Prostate gland (tissue), 2 donors: ENCODE measurements at regions not wholly inside any gene's neighbourhood (a gene's known extent, or its start where the extent isn't known, plus 50 kb on each side); places are given as distances from the start of the nearest gene placed in this dataset.

ENCODE experiments used
- DNase-seq: peaks from one replicate; pipeline ENCODE4 v3.0.0-alpha.2; 2019; ENCODE audit warnings: low spot score
- H3K27ac ChIP-seq, 2 donors: fragments of 200-600 bp; sonication (generic); 2 replicates each; pipeline ENCODE4 v1.5.1; 2017 to 2019
- H3K27me3 ChIP-seq: fragments of 200-600 bp; sonication (generic); replicated peaks from 2 replicates; pipeline ENCODE4 v1.5.1; 2019; ENCODE audit not compliant: insufficient read depth
- H3K36me3 ChIP-seq, 2 donors: fragments of 200-600 bp; sonication (generic); 1 replicate in 1 of 2; 2 replicates in 1 of 2; pipeline versions ENCODE4 v1.5.1 to v1.8.1; 2017 to 2019
- H3K4me1 ChIP-seq: fragments of 200-600 bp; sonication (generic); replicated peaks from 2 replicates; pipeline ENCODE4 v1.5.1; 2019
- H3K4me3 ChIP-seq, 2 donors: fragments of 200-600 bp; sonication (generic); 2 replicates each; pipeline ENCODE4 v1.5.1; 2017 to 2019
- H3K9me3 ChIP-seq: fragments of 200-600 bp; sonication (generic); 2 replicates; pipeline ENCODE4 v1.5.1; 2017
- POLR2A ChIP-seq: fragments of 450-650 bp; IDR thresholded peaks from one replicate; pipeline ENCODE4 v1.6.1; 2016; ENCODE audit warnings: antibody characterized with exemption, mild to moderate bottlenecking
- POLR2AphosphoS5 ChIP-seq: sonication (generic); formaldehyde crosslinking; IDR thresholded peaks from one replicate; pipeline ENCODE4 v1.6.1; 2017; ENCODE audit warnings: antibody characterized with exemption
- WGBS: methylation state at CpG from one replicate; pipeline ENCODE4 v1.1.5; 2018; 5-methylcytosine and 5-hydroxymethylcytosine counted together
- intact Hi-C: fragments of 100-400 bp; cut with DNase I; formaldehyde crosslinking; loops from one replicate; pipeline ENCODE4 v1.14.2; 2022
- TF ChIP-seq, protein P1 (sequence below), 4 experiments: fragments of 200-600 bp in 2 of 4; fragments of 450-650 bp in 2 of 4; sonication (generic) in 2 of 4; IDR thresholded peaks; 1 replicate in 3 of 4; 2 replicates in 1 of 4; pipeline ENCODE4 v1.5.1; 2016 to 2019; ENCODE audit warnings: antibody characterized with exemption in 4 of 4, mild to moderate bottlenecking in 2 of 4, moderate library complexity in 2 of 4

DNA sequence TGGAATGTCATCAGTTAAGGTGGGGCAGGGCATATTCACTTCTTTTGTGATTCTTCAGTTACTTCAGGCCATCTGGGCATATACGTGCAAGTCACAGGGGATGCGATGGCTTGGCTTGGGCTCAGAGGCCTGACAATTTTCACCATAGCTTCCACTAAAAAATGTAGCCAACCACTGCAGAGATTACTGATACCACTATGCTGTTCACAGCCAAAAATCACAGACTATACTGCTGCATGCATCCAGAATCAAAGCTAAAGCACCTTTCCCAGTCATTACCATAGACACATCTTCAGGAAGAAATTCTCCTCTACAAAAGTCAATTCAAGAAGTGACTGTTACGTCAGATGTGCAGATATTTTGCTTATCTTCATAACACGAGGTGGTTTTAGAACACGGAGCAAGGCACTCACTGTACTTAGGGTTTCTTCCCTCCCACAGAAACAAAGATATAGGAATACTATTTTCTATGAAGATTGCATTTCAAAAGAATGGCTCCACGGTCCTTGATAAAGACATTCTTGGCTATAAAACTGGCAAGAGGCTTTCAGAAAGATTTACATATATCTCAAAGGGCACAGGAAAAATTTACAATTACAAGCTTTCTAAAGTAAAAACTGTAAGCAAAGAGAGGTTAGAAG, 1556.6 kb upstream of the PRR20A start:
- no peak overlapping the region for H3K27ac ChIP-seq
- TF ChIP-seq, protein P1, sequence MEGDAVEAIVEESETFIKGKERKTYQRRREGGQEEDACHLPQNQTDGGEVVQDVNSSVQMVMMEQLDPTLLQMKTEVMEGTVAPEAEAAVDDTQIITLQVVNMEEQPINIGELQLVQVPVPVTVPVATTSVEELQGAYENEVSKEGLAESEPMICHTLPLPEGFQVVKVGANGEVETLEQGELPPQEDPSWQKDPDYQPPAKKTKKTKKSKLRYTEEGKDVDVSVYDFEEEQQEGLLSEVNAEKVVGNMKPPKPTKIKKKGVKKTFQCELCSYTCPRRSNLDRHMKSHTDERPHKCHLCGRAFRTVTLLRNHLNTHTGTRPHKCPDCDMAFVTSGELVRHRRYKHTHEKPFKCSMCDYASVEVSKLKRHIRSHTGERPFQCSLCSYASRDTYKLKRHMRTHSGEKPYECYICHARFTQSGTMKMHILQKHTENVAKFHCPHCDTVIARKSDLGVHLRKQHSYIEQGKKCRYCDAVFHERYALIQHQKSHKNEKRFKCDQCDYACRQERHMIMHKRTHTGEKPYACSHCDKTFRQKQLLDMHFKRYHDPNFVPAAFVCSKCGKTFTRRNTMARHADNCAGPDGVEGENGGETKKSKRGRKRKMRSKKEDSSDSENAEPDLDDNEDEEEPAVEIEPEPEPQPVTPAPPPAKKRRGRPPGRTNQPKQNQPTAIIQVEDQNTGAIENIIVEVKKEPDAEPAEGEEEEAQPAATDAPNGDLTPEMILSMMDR (IDR thresholded peaks at IDR 0.05) = no peak
- TF ChIP-seq POLR2AphosphoS5 = no peak
- no peak for TF ChIP-seq POLR2A
- H3K4me1 ChIP-seq = no peaks in the 10 kb centered on the region
- intact Hi-C loops = no loop called here
- no peaks in the 10 kb centered on the region for H3K36me3 ChIP-seq
- DNase-seq = no peak
- 31% methylated on average over 6 of the region's 6 CpGs for WGBS
- no peaks in the 10 kb centered on the region for H3K9me3 ChIP-seq
- H3K27me3 ChIP-seq = no peaks in the 10 kb centered on the region
- H3K4me3 ChIP-seq = no peak overlapping the region

DNA sequence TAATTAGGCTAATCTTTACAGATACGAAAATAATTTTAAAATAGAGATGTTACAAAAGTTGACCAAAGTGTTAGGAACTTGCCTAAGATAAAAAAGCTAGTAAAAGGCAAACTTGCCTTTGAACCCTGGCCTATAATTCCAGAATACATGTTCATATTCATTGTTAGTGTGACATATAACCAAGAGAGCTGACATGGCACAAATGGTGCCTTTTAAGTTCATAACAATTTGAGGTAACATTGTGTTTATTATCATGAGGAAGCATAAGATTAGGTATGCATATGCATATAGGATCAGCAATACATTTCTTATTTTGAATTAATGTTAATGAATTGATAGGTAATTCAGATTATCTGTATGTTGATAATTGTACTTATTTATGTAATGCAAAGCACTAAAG, 1537.9 kb upstream of the PRR20A start:
- no peaks in the 10 kb centered on the region for H3K9me3 ChIP-seq
- H3K36me3 ChIP-seq = no peaks in the 10 kb centered on the region
- intact Hi-C loops = no loop called here
- TF ChIP-seq POLR2A (no peak), POLR2AphosphoS5 (no peak)
- TF ChIP-seq, protein P1 (IDR thresholded peaks at IDR 0.05) = no peak
- H3K27ac ChIP-seq = no peak overlapping the region
- WGBS = 75% methylated on average over 1 of the region's 1 CpG
- H3K27me3 ChIP-seq = no peaks in the 10 kb centered on the region
- DNase-seq = no peak
- no peak overlapping the region for H3K4me3 ChIP-seq
- no peaks in the 10 kb centered on the region for H3K4me1 ChIP-seq

DNA sequence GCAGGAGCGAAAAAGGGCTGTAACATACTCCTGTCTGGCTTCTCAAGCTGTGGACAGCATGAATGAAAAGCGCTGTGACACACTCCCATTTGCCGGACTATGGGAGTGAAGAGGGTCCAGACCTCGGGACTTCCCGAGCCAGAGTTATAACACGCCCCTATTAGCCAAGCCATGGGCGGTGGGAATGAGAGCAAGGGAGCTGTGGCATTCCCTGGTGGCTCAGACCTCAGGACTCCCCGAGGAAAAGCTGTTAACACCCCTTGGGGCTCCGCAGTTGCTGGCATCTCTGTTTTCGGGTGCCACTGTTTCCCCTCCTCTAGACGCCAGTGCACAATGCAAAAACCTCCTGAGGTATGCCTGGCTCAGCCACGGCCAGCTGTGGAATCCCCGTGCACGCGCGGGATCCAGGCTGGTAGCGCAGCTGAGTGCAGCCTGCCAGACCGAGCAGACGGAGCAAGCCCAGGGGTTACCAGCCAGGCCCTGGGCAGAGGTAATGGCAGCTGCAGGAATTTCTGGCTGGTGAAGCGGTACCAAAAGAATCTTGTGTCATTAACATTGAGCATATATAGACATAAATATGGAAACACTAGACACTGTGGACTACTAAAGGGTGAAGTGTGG, 1534.6 kb upstream of the PRR20A start:
- TF ChIP-seq, protein P1 (IDR thresholded peaks at IDR 0.05) = no peak
- TF ChIP-seq POLR2A (no peak), POLR2AphosphoS5 (no peak)
- WGBS = 97% methylated on average over 20 of the region's 20 CpGs

DNA sequence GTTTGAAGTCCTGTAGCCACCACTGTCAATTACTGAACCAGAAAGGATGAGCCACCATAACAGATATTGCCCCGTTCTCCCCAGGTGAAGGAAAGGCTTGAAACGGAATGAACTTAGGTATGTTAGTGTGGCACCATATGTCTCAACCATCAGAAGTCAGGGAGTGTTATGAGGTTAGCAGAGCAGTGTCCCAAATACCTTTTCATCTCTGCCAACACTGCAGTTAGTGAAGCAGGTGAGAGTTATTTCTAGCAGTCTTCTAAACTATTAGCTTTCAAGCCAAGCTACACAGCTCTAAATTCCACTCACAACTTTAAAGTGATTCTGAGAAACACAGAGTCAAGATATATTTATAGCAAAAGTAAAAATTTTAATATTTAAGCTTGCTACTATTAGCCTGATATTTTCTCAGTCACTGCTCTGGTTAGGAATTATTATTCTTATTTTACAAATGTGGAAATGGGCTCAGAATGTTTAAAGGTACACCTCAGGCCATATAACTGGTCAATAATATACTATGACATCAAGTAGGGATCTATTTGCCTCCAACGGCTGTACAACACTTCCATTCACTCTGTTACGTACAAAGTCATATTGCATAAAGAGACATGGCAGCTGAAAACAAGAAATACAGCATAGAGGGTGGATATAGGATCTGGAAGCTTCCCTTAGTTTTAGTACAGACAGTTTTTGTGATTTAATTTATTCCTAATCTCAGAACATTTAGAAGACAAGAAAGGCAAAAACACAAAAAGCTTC, 1527.1 kb upstream of the PRR20A start:
- TF ChIP-seq, protein P1 (IDR thresholded peaks at IDR 0.05) = no peak
- no peak for TF ChIP-seq POLR2A
- no peak for TF ChIP-seq POLR2AphosphoS5
- DNase-seq = no peak
- Histone ChIP-seq H3K4me3 (no peak overlapping the region), H3K9me3 (no peaks in the 10 kb centered on the region), H3K27ac (no peak overlapping the region), H3K36me3 (no peaks in the 10 kb centered on the region), H3K4me1 (no peaks in the 10 kb centered on the region), H3K27me3 (no peaks in the 10 kb centered on the region)
- intact Hi-C loops = no loop called here
- 88% methylated on average over 4 of the region's 4 CpGs for WGBS

More for the DNA sequence above, 1534.6 kb upstream of the PRR20A start:
- intact Hi-C loops = no loop called here
- Histone ChIP-seq H3K27ac (no peak overlapping the region), H3K4me1 (no peaks in the 10 kb centered on the region), H3K27me3 (no peaks in the 10 kb centered on the region), H3K9me3 (no peaks in the 10 kb centered on the region), H3K36me3 (no peaks in the 10 kb centered on the region), H3K4me3 (no peak overlapping the region)
- DNase-seq = no peak
